IMR-90 (cell line): ENCODE measurements at regions not wholly inside any gene's neighbourhood (a gene's known extent, or its start where the extent isn't known, plus 50 kb on each side); places are given as distances from the start of the nearest gene placed in this dataset.

ENCODE experiments used
- ATAC-seq: fragments of 200-7000 bp; cut with Tn5 transposase; 2 replicates; pipeline ENCODE4 v1.9.1; 2020; ENCODE audit warnings: low read depth, mild to moderate bottlenecking, moderate library complexity
- BruUV-seq: library from RNA; stranded (reverse); fragments of 400-500 nt; replicated peaks from 2 replicates; lab custom pipeline; 2021; lab: Mats Ljungman, UMichigan
- CTCF ChIA-PET: fragments of 300-600 bp; formaldehyde crosslinking; extraction: SDS; loops from one replicate; lab custom pipeline; 2021; ENCODE audit warnings: antibody characterized with exemption; lab: Yijun Ruan, JAX
- POLR2A ChIA-PET: fragments of 300-600 bp; sonication (Branson Sonifier 250); formaldehyde crosslinking; loops from one replicate; lab custom pipeline; 2022; ENCODE audit warnings: antibody characterized with exemption; ENCODE audit not compliant: unreplicated experiment; lab: Charles Lee
- DNase-seq: peaks from one replicate; pipeline ENCODE4 v3.0.0; 2013
- H2AFZ ChIP-seq: replicated peaks from 2 replicates; pipeline ENCODE3; 2013; ENCODE audit warnings: low read length, mild to moderate bottlenecking; ENCODE audit not compliant: poor library complexity
- H2AK5ac ChIP-seq: 2 replicates; pipeline ENCODE4 v1.6.1; 2013; ENCODE audit warnings: low read depth, low read length, inconsistent platforms
- H2AK9ac ChIP-seq: replicated peaks from 2 replicates; pipeline ENCODE3; 2013; ENCODE audit warnings: mild to moderate bottlenecking, low read depth, low read length, moderate library complexity; ENCODE audit not compliant: poor library complexity
- H2BK120ac ChIP-seq: 2 replicates; pipeline ENCODE4 v1.6.1; 2013; ENCODE audit warnings: low read depth, low read length, inconsistent platforms
- H2BK15ac ChIP-seq: 3 replicates; pipeline ENCODE4 v1.6.1; 2013; ENCODE audit warnings: low read depth, low read length, inconsistent platforms
- H2BK20ac ChIP-seq: 2 replicates; pipeline ENCODE4 v1.6.1; 2013; ENCODE audit warnings: low read depth, mild to moderate bottlenecking, inconsistent platforms, low read length, moderate library complexity
- H2BK5ac ChIP-seq: 2 replicates; pipeline ENCODE4 v1.6.1; 2013; ENCODE audit warnings: mild to moderate bottlenecking, low read depth, low read length, inconsistent platforms; ENCODE audit not compliant: poor library complexity, severe bottlenecking
- H3K14ac ChIP-seq: replicated peaks from 2 replicates; pipeline ENCODE4 v1.6.1; 2013; ENCODE audit warnings: low read depth, low read length, inconsistent platforms
- H3K18ac ChIP-seq: 2 replicates; pipeline ENCODE4 v1.6.1; 2013; ENCODE audit warnings: low read depth, low read length, control low read depth
- H3K23ac ChIP-seq: 2 replicates; pipeline ENCODE4 v1.6.1; 2013; ENCODE audit warnings: low read depth, low read length, inconsistent platforms
- H3K27ac ChIP-seq: 2 replicates; pipeline ENCODE4 v1.5.1; 2013; ENCODE audit warnings: mild to moderate bottlenecking, control low read depth, low read length; ENCODE audit not compliant: insufficient read depth
- H3K27me3 ChIP-seq: 2 replicates; pipeline ENCODE4 v1.6.1; 2013; ENCODE audit warnings: low read length; ENCODE audit not compliant: control insufficient read depth, insufficient read depth
- H3K36me3 ChIP-seq: 2 replicates; pipeline ENCODE4 v1.6.1; 2013; ENCODE audit warnings: low read length, mixed read lengths; ENCODE audit not compliant: control insufficient read depth, insufficient read depth
- H3K4ac ChIP-seq: 2 replicates; pipeline ENCODE4 v1.6.1; 2013; ENCODE audit warnings: low read depth, low read length, inconsistent platforms
- H3K4me1 ChIP-seq: 2 replicates; pipeline ENCODE4 v1.6.1; 2013; ENCODE audit warnings: low read length, mixed read lengths; ENCODE audit not compliant: control insufficient read depth, insufficient read depth
- H3K4me2 ChIP-seq: 2 replicates; pipeline ENCODE4 v1.6.1; 2013; ENCODE audit warnings: low read depth, mild to moderate bottlenecking, control low read depth, low read length, moderate library complexity
- H3K4me3 ChIP-seq: 2 replicates; pipeline ENCODE4 v1.5.1; 2013; ENCODE audit warnings: low read depth, mild to moderate bottlenecking, control low read depth, low read length, moderate library complexity; ENCODE audit not compliant: insufficient read depth
- H3K56ac ChIP-seq: 2 replicates; pipeline ENCODE4 v1.6.1; 2013; ENCODE audit warnings: low read length, inconsistent platforms; ENCODE audit not compliant: insufficient read depth; ENCODE audit errors: extremely low read depth
- H3K79me1 ChIP-seq, 2 experiments: 2 replicates each; pipeline ENCODE4 v1.6.1; 2013; ENCODE audit warnings: low read length in 2 of 2, inconsistent platforms in 1 of 2, low read depth in 1 of 2
- H3K9ac ChIP-seq: 2 replicates; pipeline ENCODE4 v1.6.1; 2013; ENCODE audit warnings: low read depth, low read length, control low read depth
- H3K9me1 ChIP-seq: 2 replicates; pipeline ENCODE4 v1.6.1; 2013; ENCODE audit warnings: low read length, inconsistent platforms; ENCODE audit not compliant: insufficient read depth
- H3K9me3 ChIP-seq: 2 replicates; pipeline ENCODE4 v1.6.1; 2013; ENCODE audit warnings: low read length; ENCODE audit not compliant: control insufficient read depth, insufficient read depth
- H4K20me1 ChIP-seq: 2 replicates; pipeline ENCODE4 v1.6.1; 2013; ENCODE audit warnings: low read length, inconsistent platforms; ENCODE audit not compliant: insufficient read depth
- H4K5ac ChIP-seq: 2 replicates; pipeline ENCODE4 v1.6.1; 2013; ENCODE audit warnings: mild to moderate bottlenecking, low read depth, low read length, control low read depth
- H4K8ac ChIP-seq, 2 experiments: 2 replicates each; pipeline ENCODE4 v1.6.1; 2013; ENCODE audit warnings: low read depth in 2 of 2, low read length in 2 of 2, control low read depth in 1 of 2, inconsistent platforms in 1 of 2
- H4K91ac ChIP-seq: 2 replicates; pipeline ENCODE4 v1.6.1; 2013; ENCODE audit warnings: low read depth, low read length, inconsistent platforms; ENCODE audit not compliant: insufficient read depth
- BHLHE40 ChIP-seq: fragments of 150-350 bp; IDR thresholded peaks from 2 replicates; pipeline ENCODE4 v1.6.1; 2016; ENCODE audit warnings: mild to moderate bottlenecking, low read depth, low read length
- CEBPB ChIP-seq: IDR thresholded peaks from 2 replicates; pipeline ENCODE4 v1.6.1; 2012; ENCODE audit warnings: low read depth, low read length, improper control_type of control experiment
- CHD1 ChIP-seq: IDR thresholded peaks from 2 replicates; pipeline ENCODE4 v1.6.1; 2012; ENCODE audit warnings: low read depth, low read length, improper control_type of control experiment
- CTCF ChIP-seq: conservative IDR thresholded peaks from 2 replicates; pipeline ENCODE4 v1.5.1; 2012; ENCODE audit warnings: mild to moderate bottlenecking, low read depth, low read length, improper control_type of control experiment
- FOS ChIP-seq: fragments of 150-350 bp; IDR thresholded peaks from 2 replicates; pipeline ENCODE4 v1.6.1; 2016; ENCODE audit warnings: low read depth, low read length
- MAFK ChIP-seq: IDR thresholded peaks from 2 replicates; pipeline ENCODE4 v1.6.1; 2012; ENCODE audit warnings: low read depth, low read length, improper control_type of control experiment
- MAZ ChIP-seq: IDR thresholded peaks from 2 replicates; pipeline ENCODE4 v1.6.1; 2012; ENCODE audit warnings: low read depth, mild to moderate bottlenecking, low read length, improper control_type of control experiment, moderate library complexity, borderline replicate concordance
- MXI1 ChIP-seq: IDR thresholded peaks from 2 replicates; pipeline ENCODE4 v1.6.1; 2012; ENCODE audit warnings: low read depth, mild to moderate bottlenecking, low read length, moderate library complexity, borderline replicate concordance
- NFE2L2 ChIP-seq: fragments of 150-350 bp; IDR thresholded peaks from 2 replicates; pipeline ENCODE4 v1.6.1; 2016; ENCODE audit warnings: low read depth, mild to moderate bottlenecking, low read length
- POLR2A ChIP-seq: IDR thresholded peaks from 2 replicates; pipeline ENCODE4 v1.6.1; 2012; ENCODE audit warnings: mild to moderate bottlenecking, low read depth, low read length
- RAD21 ChIP-seq: IDR thresholded peaks from 2 replicates; pipeline ENCODE4 v1.6.1; 2012; ENCODE audit warnings: low read length, improper control_type of control experiment
- RCOR1 ChIP-seq: IDR thresholded peaks from 2 replicates; pipeline ENCODE4 v1.6.1; 2012; ENCODE audit warnings: mild to moderate bottlenecking, low read length, improper control_type of control experiment; ENCODE audit not compliant: insufficient replicate concordance
- RFX5 ChIP-seq: IDR thresholded peaks from 2 replicates; pipeline ENCODE4 v1.8.0; 2012; ENCODE audit warnings: low read depth, mild to moderate bottlenecking, low read length, moderate library complexity
- SMC3 ChIP-seq: fragments of 150-350 bp; IDR thresholded peaks from 2 replicates; pipeline ENCODE4 v1.6.1; 2016; ENCODE audit warnings: low read depth, mild to moderate bottlenecking, antibody characterized with exemption, low read length, moderate library complexity
- USF2 ChIP-seq: fragments of 150-350 bp; IDR thresholded peaks from 2 replicates; pipeline ENCODE4 v1.6.1; 2017; ENCODE audit warnings: mild to moderate bottlenecking, antibody characterized with exemption, low read length, low read depth
- WGBS, 2 experiments: methylation state at CpG; one replicate each; pipeline versions ENCODE4 v1.1.5 to v1.1.7; 2013; ENCODE audit warnings: missing lambda C conversion rate in 2 of 2; ENCODE audit not compliant: insufficient read length in 1 of 2; ENCODE audit errors: extremely low coverage in 2 of 2; 5-methylcytosine and 5-hydroxymethylcytosine counted together
- dilution Hi-C: fragments of 300-500 bp; cut with HindIII; formaldehyde crosslinking; loops from one replicate; pipeline ENCODE4 v1.14.3; 2018; ENCODE audit warnings: low sequenced_read_pairs; ENCODE audit not compliant: unreplicated experiment
- in situ Hi-C: fragments of 300-500 bp; cut with MboI; formaldehyde crosslinking; loops from 3 replicates; pipeline ENCODE4 v1.14.3; 2019; ENCODE audit warnings: low sequenced_read_pairs, inconsistent platforms, mixed read lengths
- intact Hi-C: fragments of 100-400 bp; cut with micrococcal nuclease; formaldehyde crosslinking; loops from 2 replicates; pipeline ENCODE4 v1.10.0; 2022
- TF ChIP-seq, protein P1 (sequence below): fragments of 150-350 bp; IDR thresholded peaks from 2 replicates; pipeline ENCODE4 v1.6.1; 2016; ENCODE audit warnings: low read depth, mild to moderate bottlenecking, low read length, moderate library complexity, borderline replicate concordance

DNA sequence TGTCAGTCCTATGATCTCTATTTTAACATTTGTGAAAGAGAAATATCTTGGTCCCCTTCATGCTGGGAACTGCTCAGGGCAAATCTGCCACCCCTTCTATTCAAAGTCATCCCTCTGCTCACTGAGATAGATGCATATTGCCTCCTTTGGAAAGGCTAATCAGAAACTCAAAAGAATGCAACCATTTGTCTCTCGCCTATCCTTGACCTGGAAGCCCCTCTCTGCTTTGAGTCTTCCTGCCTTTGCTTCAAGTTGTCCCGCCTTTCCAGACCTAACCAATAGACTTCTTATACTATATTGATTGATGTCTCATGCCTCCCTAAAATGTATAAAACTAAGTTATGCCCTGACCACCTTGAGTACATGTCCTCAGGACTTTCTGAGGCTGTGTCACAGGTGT is 97.0 kb downstream of the PSAT1 start:
- Histone ChIP-seq H3K4me3 (no peak overlapping the region), H2BK20ac (no peak overlapping the region), H2AK9ac (no peak overlapping the region), H3K4me1 (no peaks in the 10 kb centered on the region), H2BK5ac (no peak overlapping the region), H2AK5ac (no peak overlapping the region), H4K91ac (no peak overlapping the region), H4K20me1 (no peaks in the 10 kb centered on the region), H3K27ac (no peak overlapping the region), H3K4ac (no peak overlapping the region), H3K36me3 (no peaks in the 10 kb centered on the region), H3K56ac (no peak overlapping the region), H3K79me1 (no peaks in the 10 kb centered on the region), H3K4me2 (no peak overlapping the region), H2BK15ac (no peak overlapping the region), H4K8ac (no peak overlapping the region), H2AFZ (no peak overlapping the region), H3K27me3 (peaks cover 11% of the 10 kb centered on the region), H3K9ac (no peak overlapping the region), H4K5ac (no peak overlapping the region), H3K9me3 (peaks cover 6% of the 10 kb centered on the region), H3K9me1 (no peaks in the 10 kb centered on the region), H2BK120ac (no peak overlapping the region), H3K18ac (no peak overlapping the region), H3K23ac (no peak overlapping the region), H3K14ac (no peak overlapping the region)
- in situ Hi-C loops, result no loop called here
- TF ChIP-seq CTCF, result no peak
- TF ChIP-seq CEBPB, result no peak
- TF ChIP-seq RFX5, result no peak
- TF ChIP-seq MXI1, result no peak
- no peak for TF ChIP-seq MAZ
- TF ChIP-seq RCOR1, result no peak
- TF ChIP-seq NFE2L2, result no peak
- TF ChIP-seq CHD1, result no peak
- no peak for TF ChIP-seq BHLHE40
- no peak for TF ChIP-seq RAD21
- no peak for TF ChIP-seq FOS
- TF ChIP-seq MAFK, result no peak
- TF ChIP-seq, protein P1, sequence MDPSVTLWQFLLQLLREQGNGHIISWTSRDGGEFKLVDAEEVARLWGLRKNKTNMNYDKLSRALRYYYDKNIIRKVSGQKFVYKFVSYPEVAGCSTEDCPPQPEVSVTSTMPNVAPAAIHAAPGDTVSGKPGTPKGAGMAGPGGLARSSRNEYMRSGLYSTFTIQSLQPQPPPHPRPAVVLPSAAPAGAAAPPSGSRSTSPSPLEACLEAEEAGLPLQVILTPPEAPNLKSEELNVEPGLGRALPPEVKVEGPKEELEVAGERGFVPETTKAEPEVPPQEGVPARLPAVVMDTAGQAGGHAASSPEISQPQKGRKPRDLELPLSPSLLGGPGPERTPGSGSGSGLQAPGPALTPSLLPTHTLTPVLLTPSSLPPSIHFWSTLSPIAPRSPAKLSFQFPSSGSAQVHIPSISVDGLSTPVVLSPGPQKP, result no peak
- TF ChIP-seq USF2, result no peak
- TF ChIP-seq SMC3, result no peak
- TF ChIP-seq POLR2A, result no peak
- WGBS, 2 experiments, result no CpG with 5 or more reads among the region's 2 CpGs
- dilution Hi-C loops, result no loop called here
- intact Hi-C loops, result no loop called here
- ATAC-seq, result no peak
- POLR2A ChIA-PET, result no interaction called here
- no peak for DNase-seq
- no TSS peak for BruUV-seq
- CTCF ChIA-PET, result no interaction called here
